Inflammatory macrophage (primary cell): ENCODE measurements at regions not wholly inside any gene's neighbourhood (a gene's known extent, or its start where the extent isn't known, plus 50 kb on each side); places are given as distances from the start of the nearest gene placed in this dataset.

Experiments used
- DNase-seq, 2 donors: peaks; one replicate each; pipeline ENCODE4 v3.0.0-alpha.2; 2020 to 2022

DNA sequence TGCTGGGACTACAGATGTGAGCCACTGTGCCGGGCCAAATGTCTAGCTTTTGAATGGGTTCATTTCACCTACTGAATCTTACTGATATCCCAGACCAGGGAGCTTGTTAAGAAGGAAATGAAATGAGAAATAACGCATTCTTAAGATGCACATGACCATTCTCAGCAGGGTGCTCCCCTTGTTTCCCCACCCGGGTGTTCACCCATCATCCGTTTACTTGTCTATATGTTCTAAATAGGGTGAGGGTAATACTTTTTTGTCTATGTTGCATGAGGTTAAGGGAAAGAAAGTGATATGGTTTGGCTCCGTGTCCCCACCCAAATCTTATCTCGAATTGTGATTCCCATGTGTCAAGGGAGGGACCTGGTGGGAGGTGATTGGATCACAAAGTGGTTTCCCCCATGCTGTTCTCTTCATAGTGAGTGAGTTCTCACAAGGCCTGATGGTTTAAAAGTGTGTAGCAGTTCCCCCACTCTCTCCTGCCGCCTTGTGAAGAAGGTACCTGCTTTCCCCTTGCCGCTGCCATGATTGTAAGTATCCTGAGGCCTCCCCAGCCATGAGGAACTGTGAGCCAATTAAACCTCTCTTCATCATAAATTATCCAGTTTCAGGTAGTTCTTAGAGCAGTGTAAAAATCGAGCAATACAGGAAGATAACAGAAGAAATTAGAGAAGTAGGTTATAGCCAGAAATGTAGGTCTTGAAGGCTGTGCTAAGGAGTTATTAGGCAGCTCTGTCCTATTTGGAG is 129.1 kb downstream of the DDX1 start:
- no peak for DNase-seq

DNA sequence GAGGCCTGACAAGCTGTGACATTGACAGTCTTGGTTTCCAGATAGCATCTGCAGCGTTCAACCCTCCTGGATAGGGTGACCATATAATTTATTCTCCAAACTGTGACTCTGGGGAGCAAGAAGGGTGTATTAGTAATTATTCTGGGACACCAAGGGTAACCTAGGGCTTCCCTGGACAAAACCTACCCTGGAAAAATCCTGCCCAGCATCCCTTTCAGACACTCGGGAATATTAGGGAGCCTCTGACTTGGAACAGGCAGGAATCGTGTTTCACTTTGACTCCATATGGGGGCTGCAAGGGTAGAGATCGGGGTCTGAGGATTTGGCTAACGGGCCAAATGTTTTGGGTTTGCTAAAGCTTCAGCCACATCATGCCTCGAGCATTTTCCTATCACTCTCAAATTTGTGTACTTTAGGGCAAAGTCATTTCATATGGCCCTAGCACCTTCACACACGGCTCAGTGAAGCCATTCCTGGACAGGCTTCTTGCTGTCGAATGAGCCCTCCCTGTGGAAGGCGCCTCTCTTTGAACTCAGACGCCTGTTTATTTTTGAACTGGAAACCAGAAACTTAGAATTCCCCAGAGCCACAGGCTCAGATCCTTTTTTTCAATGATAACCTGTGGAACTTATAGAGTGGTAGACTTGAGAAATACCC is 129.9 kb downstream of the DDX1 start:
- DNase-seq: no peak

DNA sequence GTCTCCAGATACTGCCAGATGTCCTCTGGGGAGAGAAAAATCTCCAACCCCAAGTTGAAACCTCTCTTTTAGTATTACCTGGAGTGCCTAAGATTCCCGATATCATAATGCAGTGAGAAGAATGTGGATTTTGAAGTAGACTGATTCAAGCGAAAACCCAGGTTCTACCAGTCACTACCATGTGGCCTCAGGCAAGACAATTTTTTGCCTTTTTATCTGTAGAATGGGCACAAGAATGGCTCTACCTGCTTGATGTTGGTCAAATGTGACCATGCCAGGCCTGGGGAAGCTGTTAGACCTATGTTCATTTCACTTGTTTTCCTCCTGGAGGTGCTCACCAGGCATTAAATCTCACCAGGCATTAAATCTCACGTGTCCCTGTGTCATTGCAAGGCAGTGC is 131.3 kb downstream of the DDX1 start:
- no peak for DNase-seq

DNA sequence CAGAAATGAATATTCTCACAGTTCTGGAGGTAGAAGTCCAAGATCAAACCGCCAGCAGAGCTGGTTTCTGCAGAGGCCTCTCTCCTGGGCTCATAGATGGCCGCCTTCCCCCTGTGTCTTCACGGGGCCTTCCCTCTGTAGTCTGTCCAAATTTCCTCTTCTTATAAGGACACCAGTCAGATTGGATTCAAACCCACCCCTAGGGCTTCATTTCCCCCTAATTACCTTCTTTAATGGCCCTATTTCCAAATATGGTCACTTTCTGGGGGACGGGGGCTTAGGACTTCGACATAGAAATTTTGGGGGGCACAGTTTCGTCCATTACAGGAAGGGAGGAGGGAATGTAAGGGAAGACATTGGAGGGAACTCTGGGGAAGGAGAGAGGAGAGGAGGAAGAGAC is 132.6 kb downstream of the DDX1 start:
- no peak for DNase-seq

DNA sequence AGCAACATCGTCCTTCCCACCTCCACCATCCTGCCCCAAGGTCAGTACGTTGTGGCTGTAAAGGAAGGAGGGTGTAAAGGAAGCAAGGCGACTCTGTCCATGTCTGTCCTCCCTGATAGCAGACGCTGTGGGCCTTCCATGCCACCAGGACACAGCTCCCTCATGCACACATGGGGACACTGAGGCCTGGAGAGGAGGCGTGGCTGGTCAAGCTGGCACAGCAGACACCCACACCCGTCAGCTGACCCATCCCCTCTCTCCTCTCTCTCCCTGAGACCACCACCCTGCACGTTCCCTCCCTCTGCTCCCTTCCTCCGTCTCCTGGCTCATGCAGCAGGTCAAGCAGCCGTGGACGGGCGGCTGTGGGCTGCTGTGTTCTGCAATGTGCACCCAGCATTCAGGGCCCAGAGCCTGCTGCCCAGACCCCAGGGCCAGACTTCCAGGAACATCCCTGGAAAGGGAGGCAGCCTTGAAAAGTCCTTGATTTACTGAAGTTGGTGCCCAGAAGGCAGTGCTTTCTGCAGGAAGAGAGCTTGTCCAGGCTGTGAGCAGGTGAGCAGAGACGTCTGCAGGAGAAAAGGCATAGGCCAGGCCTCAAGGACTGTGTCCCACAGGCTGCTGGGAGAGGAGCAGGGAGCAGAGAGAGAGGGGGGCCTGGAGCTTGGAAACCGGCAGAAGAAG is 133.6 kb downstream of the DDX1 start:
- no peak for DNase-seq

DNA sequence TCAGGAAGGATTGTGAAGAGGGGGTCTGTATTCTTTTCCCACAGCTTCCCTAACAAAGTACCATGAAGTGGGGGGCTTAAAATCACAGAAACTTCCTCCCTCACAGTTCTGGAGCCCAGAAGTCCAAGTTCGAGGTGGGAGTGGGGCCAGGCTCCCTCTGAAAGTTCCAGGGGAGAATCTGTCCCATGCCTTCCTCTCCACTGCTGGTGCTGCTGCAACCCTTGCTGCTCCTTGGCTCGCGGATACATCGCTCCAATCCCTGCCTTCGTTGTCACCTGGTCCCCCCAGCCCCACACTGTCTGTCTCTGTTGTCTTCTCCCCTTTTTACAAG is 134.1 kb downstream of the DDX1 start:
- DNase-seq: no peak

DNA sequence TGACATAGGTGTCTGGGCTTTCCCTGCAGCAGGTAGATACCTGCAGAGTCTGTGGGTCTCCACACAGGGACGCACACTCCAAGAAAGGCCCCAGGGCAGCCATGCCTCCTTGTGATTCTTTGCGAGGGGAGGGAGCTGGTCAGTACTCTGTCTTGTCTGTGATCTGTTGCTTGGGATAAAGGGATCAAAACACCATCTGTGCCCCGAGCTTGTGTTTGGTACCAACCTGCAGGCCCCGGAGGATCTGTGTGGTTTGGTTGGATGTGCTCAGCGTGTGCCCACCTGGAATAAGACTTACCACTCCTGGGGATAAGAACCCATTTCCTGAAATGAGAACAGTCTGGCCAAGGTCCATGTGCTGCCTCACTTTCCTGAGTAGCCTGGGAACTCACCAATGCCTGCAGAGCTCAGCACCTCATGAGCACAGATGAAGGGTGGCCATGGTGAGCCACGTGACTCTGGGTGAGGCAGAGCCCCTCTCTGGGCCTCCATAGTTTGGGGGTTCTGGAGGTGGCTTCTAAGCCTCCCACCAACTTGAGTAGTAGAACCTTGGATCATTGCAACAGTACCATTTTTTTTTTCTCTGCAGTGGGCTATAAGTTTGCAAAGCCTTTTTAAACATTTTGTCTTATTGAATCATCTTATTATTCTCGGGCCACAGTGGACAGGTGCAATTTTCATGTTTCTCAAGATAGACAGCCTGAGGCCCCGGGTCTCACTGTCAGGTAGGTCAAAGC is 134.8 kb downstream of the DDX1 start:
- DNase-seq: no peak

DNA sequence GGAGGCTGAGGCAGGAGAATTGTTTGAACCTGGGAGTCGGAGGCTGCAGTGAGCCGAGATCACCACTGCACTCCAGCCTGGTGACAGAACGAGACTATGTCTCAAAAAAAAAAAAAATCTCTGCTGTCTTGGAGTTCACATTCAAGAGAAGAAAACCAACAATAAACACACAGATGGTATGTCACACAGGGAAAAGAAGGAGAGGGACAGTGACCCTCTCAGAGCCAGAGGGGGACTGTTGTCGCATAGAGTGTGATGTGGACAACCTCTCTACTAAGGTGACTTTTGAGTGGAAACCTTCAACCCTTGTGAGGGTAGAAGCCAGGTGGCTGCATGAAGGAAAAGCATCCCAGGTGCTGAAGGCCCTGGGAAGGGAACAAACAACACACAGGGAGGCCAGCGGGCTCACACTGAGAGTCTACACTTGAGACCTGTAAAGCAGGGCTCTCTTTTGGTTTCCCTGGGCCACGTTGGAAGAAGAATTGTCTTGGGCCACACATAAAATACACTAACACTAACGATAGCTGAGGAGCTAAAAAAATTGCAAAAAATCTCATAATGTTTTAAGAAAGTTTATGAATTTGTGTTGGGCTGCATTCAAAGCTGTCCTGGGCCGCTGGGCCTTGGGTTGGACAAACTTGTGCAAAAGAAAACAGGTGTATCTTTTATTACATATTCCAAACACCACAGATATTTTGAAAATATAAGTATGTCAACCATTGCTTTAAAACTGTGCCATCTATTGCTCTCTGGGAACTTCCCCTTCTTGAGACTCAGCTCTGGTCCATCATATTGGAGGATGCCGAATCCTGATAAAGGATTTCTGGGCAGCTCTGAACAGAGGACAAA is 136.0 kb downstream of the DDX1 start:
- no peak for DNase-seq

DNA sequence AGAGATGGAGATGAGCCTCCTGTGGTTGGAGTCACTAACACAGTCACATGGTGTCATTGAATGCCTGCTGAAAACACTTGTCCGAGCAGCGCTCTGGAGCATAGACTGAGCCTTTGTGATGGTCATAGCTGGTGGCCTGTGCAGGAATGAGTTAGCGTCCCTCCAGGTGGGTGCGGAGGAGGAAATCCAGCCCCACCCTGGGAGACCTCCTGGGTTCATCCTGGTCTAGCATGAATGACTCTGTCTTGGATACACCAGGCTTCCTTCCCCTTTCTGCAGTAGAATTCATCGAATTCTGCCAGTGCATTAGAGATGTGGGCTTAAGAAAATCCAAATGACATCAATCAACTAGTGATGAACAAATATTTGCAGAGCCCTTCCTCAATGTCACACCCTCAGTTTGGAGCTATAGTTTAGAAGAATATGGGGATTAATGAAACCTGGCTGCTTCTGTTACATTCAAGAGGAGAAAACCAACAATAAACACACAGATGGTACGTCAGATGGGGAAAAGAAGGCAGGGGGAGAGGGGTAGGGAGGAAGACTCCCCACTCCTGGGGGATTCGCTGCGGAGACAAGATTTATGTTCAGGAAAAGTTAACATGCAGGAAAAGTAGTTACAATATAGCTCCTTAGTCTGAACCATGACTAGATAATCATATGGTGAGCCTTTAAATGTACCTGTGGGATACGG is 136.7 kb downstream of the DDX1 start:
- no peak for DNase-seq

DNA sequence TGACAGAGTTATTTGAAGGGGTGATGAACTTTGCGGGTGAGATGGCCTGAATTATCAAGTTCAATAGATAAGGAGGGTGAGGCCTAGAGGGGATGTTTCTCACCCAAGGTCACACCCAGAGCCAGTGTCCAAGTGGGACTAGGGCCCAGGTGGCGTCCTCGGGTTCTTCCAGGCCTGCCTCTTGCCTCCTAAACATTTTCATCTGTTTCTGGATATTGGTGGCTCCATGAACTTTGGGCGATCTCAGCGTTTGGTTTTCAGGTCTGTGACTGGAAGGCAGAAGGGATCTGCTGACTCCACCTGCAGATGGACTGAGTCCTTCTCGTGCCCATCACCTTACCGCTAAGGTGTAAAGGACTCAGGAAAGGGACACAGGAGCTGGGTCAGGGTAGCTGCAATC is 137.3 kb downstream of the DDX1 start:
- DNase-seq: no peak

DNA sequence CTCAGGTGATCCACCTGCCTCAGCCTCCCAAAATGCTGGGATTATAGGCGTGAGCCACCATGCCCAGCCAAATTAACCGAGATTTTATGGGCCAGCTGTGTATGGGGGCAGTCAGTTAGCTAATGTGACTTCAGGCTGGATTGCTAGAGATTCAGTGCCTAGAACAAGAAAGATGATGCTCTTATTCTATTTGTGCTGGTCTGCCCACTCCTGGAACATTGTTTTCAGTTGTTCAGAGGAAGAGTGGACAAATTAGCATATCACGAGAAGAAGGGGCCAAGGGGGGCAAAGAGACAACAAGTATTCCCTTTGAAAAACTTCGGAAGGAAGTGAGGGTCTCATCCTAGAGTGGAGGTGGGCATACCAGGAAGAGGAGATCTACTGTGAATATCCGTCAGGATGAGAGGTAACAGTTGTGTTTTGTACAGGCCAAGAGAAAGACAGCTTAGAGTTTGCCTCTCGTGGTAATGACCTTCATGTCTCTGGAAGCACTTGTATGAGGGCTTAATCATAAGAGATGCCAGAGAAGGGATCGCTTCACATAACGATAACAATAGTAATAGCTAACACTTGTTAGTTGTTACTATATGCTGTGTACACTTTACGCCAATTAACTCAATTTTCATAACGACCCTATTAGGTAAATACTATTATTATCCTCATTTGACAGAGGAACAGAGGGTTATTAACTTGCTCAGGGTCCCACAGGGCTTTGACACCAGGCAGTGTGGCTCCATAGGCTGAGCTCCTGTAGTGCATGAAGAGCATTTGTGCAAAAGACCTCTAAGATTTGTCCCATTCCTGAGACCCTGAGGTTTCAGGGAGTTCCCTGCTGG is 138.3 kb downstream of the DDX1 start:
- no peak for DNase-seq

DNA sequence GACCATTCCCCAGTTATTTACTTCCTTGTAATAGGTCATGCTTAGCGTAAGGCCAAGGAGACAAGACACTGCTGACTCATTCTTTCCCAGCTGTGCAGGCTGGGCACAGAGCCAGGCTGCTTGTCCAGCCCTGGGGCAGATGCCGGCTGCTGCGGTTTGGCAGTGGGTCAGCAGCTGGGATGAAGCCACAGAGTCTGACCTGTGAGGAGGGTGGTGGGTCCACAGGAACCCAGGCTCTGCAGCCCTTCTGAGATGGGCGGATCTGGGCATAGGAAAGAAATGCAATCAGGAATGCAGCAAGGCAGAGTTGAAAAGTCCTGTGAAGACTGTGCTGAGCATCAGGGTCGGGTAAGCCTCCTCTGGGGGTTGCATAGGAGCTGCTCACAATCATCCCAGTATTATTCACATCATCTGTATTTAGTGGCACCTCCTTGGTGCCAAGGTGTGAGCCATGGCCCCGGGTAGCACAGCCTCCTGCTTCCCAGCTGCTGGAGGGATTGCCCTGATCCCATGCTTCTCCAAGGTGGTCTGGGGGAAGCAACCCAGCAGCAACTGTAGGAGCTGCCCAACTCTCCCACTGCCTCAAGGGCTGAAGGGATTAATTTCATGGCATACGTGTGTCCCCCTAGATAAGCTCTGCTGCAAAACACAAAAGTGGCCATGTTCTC is 139.0 kb downstream of the DDX1 start:
- DNase-seq: peak; percentile 9 to 33

DNA sequence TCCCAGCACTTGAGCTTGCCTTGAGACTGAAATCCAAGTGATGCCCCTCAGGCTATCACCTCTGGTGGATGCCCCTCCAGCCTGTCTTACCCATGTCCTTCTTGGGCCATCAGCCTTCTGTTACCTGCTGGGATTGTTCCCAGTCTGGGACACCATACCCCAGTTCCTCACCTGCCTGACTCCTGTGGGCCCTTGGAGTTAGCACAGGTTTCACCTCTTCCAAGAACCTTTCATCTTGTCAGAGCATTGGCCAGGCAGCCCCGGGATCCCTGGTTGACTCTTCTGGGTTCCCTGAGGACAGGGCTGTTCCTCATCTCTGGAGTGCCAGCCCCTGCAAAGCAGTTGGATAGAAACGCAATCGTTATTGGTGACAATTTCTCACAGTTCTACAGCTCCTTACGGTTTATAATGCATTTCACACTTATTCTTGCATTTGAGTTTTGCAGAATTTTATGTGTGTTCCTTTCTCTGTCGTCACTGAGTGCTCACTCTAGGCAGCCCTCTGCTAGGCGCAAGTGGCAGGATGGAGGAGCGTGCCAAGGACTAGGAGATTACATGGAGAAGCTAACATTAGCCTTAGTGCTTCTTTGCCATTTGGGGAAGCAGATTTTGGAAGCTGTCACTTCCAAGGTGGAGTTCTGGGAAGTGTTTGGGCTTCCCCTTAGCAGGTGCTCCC is 139.7 kb downstream of the DDX1 start:
- DNase-seq: no peak

DNA sequence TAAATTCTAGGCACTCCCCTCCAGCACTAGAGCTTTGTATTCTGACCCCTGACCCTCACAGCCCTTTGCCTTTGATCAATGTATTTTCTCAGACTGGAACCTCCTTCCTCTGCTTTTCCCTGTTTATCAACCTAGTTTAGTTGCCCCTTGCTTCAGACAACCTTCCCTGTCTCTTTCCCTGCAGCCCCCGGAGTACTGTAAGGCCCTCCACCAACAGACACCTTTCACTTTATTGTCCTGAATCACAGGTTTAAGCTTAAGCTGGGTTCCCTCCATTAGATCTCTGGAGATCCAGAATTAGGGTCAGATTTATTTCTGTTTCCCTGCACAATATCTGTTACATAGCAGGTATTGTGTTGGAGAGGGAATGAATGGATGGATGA is 140.2 kb downstream of the DDX1 start:
- DNase-seq: no peak

DNA sequence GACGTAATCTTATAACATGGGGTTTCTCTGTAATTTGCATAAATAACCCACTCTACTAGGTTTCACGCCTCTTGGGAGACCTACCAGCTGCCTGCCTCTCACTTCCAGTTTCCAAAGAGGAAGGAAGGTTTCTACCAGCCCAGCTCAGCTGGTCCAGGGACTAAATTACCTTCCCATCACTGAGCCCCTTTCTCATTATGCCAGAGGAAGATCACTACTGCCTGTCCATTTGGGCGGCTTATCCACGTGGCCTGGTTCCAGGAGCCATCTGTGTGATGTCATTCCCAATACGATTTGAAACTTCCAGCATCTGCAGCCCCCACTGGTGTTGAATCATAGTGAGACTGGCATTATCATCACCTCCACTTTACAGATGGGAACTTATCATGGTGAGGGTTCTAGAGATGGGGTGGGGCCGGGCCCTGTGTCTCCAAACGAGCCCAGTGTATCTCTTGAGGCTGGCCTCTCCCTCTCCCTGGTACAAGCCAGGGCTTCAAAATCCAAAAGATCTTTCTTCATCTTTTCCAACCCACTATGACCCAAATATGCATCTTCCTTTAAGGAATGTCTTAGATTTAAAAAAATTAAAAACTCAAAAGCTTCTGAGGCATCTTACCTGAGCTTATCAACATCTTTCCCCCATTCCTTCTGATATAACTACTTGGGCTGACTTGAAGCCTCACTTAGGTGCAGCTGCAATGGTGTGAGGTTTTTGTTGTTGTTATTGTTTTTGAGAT is 140.8 kb downstream of the DDX1 start:
- no peak for DNase-seq

DNA sequence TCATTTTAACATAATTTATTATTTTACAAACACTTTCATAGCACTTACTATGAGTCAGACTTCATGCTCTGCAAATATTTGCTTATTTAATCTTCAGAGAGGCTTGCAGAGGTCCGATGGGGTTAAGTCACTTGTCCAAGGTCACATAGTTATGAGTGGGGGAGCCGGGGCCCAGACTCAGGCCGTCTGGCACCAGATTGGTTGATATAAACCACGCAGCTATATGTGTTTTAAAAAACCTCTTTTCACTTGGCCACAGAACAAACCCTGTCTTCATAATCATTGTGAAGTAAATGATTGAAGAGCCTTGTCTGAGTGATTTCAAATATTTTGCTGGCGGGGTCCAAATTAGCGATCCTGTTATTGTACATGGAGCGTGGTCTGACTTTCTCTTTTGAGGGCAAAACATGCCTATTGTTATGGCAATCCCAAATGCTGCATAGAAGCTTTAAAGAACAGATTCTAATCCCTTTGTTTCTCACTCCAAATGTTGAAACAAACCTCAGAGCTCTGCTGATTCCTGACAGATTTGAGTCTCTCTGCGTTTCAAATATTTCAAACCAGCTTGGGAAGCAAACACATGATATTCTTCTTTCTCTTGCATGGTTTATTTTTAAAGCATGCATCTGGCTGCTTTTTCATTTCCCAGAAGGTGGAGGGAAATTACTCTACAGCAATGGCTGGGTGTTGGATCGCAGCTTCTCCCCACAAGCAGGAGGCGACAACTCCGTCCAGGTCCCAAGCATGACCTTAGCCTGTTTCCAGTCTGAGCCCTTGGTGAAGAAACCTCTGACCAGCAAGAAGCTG is 142.4 kb downstream of the DDX1 start:
- no peak for DNase-seq

DNA sequence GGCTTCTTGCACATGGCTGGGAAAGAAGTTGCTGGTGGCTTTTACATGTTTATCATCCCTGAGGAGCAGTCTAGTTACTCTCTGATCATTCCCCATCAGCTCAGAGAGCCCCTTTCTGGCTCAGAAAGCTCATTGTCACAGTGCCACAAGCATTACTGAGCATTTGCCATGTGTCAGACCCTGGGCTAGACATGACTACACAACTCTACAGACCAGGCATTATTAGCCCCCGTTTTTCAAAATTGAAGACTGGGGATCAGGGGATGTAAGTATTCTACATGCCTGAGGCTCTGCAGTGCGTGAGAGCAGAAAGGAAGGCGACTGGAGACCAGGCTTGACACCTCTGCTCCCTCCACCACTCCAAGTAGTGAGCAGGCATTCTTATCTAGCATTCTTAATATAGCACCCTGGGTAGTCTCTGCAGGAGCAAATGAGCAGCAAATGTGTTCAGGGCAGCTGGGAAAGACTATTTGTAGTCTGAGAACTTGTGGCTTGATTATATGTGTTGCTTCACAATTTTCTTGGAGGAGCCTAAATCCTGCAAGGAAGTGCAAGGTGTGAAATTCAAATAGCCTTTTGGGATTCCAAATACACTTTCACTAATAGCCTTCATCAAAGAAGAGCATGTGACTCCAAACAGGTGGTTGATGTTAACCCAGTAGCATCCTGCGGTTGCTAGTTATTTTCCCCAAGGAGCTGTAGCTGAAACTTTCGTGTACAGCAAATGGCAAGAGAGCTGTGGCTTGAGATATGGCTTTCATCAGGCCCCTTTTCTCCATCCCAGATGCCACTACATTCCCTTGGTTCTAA is 143.2 kb downstream of the DDX1 start:
- DNase-seq: no peak
